ENCODE measurements at regions not wholly inside any gene's neighbourhood (a gene's known extent, or its start where the extent isn't known, plus 50 kb on each side); places are given as distances from the start of the nearest gene placed in this dataset.

GRCh38 chr9:11933926-11934325 is 759.3 kb upstream of the TYRP1 start:
- FAIRE-seq (no peak), ATAC-seq (no peak), DNase-seq (ENCODE audit: low read depth in 1 of 2, low spot score in 1 of 2) (no peak)
- H3K4me1 ChIP-seq, result no peaks in the 10 kb centered on the region
- ChIA-PET POLR2A (no interaction called here), CTCF (no interaction called here)
- peaks cover 3% of the 10 kb centered on the region; the same call in 1 of the 3 replicates for H3K9me3 ChIP-seq
- no peak for TF ChIP-seq MAX (IDR thresholded peaks at IDR 0.05)
- no peak for TF ChIP-seq BHLHE40 (IDR thresholded peaks at IDR 0.05; ENCODE audit: low read depth, low read length)
- no peak for TF ChIP-seq HOXA7 (CRISPR knock-in tag; IDR thresholded peaks at IDR 0.05)
- TF ChIP-seq CHD4 (IDR thresholded peaks at IDR 0.05; ENCODE audit: borderline replicate concordance), result no peak
- TF ChIP-seq CEBPB (IDR thresholded peaks at IDR 0.05), result no peak
- no peak for TF ChIP-seq JUN (IDR thresholded peaks at IDR 0.05)
- no peak for TF ChIP-seq KDM5A (IDR thresholded peaks at IDR 0.05)
- TF ChIP-seq GATA3 (IDR thresholded peaks at IDR 0.05; ENCODE audit: borderline replicate concordance), result no peak
- no peak for TF ChIP-seq FOXS1 (CRISPR knock-in tag; IDR thresholded peaks at IDR 0.05)
- no peak for TF ChIP-seq EP300 (IDR thresholded peaks at IDR 0.05)
- H3K27ac ChIP-seq, result no peak overlapping the region
- H3K4me3 ChIP-seq, result no peak overlapping the region
- no peak overlapping the region for H3K4me2 ChIP-seq

- DNase-seq (ENCODE audit: low read depth in 1 of 2, low spot score in 1 of 2) (no peak), ATAC-seq (no peak), FAIRE-seq (no peak)
- POLR2A ChIA-PET, result no interaction called here
- no peak overlapping the region for H3K4me3 ChIP-seq
- CTCF ChIA-PET, result no interaction called here
- peaks cover 4% of the 10 kb centered on the region; the same call in 1 of the 3 replicates for H3K9me3 ChIP-seq
- H3K4me2 ChIP-seq, result no peak overlapping the region
- H3K27ac ChIP-seq, result no peak overlapping the region
- no peaks in the 10 kb centered on the region for H3K4me1 ChIP-seq
- WGBS (ENCODE audit: missing lambda C conversion rate), result 3% methylated on average over 1 of the region's 1 CpG
- TF ChIP-seq CEBPB (IDR thresholded peaks at IDR 0.05), result no peak
- no peak for TF ChIP-seq EHF (CRISPR knock-in tag; IDR thresholded peaks at IDR 0.05)
- TF ChIP-seq CTCF (IDR thresholded peaks at IDR 0.05), result no peak
- TF ChIP-seq JUN (IDR thresholded peaks at IDR 0.05), result no peak
- TF ChIP-seq HEYL (CRISPR knock-in tag; IDR thresholded peaks at IDR 0.05), result no peak
Observed at GRCh38 chr9:11946531-11946930, 746.7 kb upstream of the TYRP1 start.

- CTCF ChIA-PET, result no interaction called here
- no peak for DNase-seq (ENCODE audit: low read depth in 1 of 2, low spot score in 1 of 2)
- no peak for FAIRE-seq
- WGBS (ENCODE audit: missing lambda C conversion rate), result under 1% methylated on average over 4 of the region's 4 CpGs
- Histone ChIP-seq H3K4me1 (no peaks in the 10 kb centered on the region), H3K27ac (no peak overlapping the region), H3K9me3 (no peaks in the 10 kb centered on the region; the same call in 2 of the 3 replicates), H3K4me3 (no peak overlapping the region), H3K4me2 (no peak overlapping the region)
- ATAC-seq, result no peak
- TF ChIP-seq RCOR1 (IDR thresholded peaks at IDR 0.05; ENCODE audit: low read depth, low read length) (no peak), RNF2 (IDR thresholded peaks at IDR 0.05; ENCODE audit: borderline replicate concordance, low read depth) (no peak), MAZ (IDR thresholded peaks at IDR 0.05; ENCODE audit: borderline replicate concordance, low read depth, low read length) (no peak), FOSL2 (IDR thresholded peaks at IDR 0.05) (no peak), FOSL2 (CRISPR knock-in tag; IDR thresholded peaks at IDR 0.05) (no peak), MAFK (IDR thresholded peaks at IDR 0.05; ENCODE audit: partially characterized antibody) (no peak), CTCF (IDR thresholded peaks at IDR 0.05) (no peak), PHF8 (IDR thresholded peaks at IDR 0.05; ENCODE audit: borderline replicate concordance, low read depth) (no peak), POLR2A (IDR thresholded peaks at IDR 0.05; ENCODE audit: low read length) (no peak), JUNB (IDR thresholded peaks at IDR 0.05) (no peak), CHD2 (IDR thresholded peaks at IDR 0.05; ENCODE audit: low read length, partially characterized antibody) (no peak), FOXS1 (CRISPR knock-in tag; IDR thresholded peaks at IDR 0.05) (no peak)
- TF ChIP-seq, protein P1, sequence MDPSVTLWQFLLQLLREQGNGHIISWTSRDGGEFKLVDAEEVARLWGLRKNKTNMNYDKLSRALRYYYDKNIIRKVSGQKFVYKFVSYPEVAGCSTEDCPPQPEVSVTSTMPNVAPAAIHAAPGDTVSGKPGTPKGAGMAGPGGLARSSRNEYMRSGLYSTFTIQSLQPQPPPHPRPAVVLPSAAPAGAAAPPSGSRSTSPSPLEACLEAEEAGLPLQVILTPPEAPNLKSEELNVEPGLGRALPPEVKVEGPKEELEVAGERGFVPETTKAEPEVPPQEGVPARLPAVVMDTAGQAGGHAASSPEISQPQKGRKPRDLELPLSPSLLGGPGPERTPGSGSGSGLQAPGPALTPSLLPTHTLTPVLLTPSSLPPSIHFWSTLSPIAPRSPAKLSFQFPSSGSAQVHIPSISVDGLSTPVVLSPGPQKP (IDR thresholded peaks at IDR 0.05; ENCODE audit: low read depth, low read length), result no peak
- TF ChIP-seq, protein P2, sequence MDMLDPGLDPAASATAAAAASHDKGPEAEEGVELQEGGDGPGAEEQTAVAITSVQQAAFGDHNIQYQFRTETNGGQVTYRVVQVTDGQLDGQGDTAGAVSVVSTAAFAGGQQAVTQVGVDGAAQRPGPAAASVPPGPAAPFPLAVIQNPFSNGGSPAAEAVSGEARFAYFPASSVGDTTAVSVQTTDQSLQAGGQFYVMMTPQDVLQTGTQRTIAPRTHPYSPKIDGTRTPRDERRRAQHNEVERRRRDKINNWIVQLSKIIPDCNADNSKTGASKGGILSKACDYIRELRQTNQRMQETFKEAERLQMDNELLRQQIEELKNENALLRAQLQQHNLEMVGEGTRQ (IDR thresholded peaks at IDR 0.05), result no peak
- POLR2A ChIA-PET, result no interaction called here
Observed at GRCh38 chr9:11962327-11962726, 730.9 kb upstream of the TYRP1 start.

Data from A549 (cell line).